H9 (cell line): ENCODE measurements at regions not wholly inside any gene's neighbourhood (a gene's known extent, or its start where the extent isn't known, plus 50 kb on each side); places are given as distances from the start of the nearest gene placed in this dataset.
A peak's percentile ranks its signal among the peaks of the same experiment; 100 is the strongest.
"Not testable (repeated sequence)": the region's sequence is repeated elsewhere in the genome, so short reads cannot be mapped to it uniquely, and the experiment has no call there.

Experiments
- DNase-seq: peaks from one replicate; pipeline ENCODE4 v3.0.0-alpha.2; 2017
- H2AFZ ChIP-seq: one replicate; pipeline ENCODE4 v1.6.1; 2013; ENCODE audit warnings: mild to moderate bottlenecking, low read length, control low read depth, moderate library complexity
- H2AK5ac ChIP-seq: 2 replicates; pipeline ENCODE4 v1.6.1; 2013; ENCODE audit warnings: low read length, control low read depth, mixed read lengths; ENCODE audit not compliant: insufficient read length
- H2BK120ac ChIP-seq: one replicate; pipeline ENCODE4 v1.6.1; 2013; ENCODE audit warnings: low read depth, mild to moderate bottlenecking, low read length, control low read depth, inconsistent platforms; ENCODE audit not compliant: poor library complexity, severe bottlenecking
- H2BK12ac ChIP-seq: 2 replicates; pipeline ENCODE4 v1.6.1; 2013; ENCODE audit warnings: low read length, control low read depth, mixed read lengths, low read depth; ENCODE audit not compliant: insufficient read length
- H2BK15ac ChIP-seq: 2 replicates; pipeline ENCODE4 v1.6.1; 2013; ENCODE audit warnings: low read depth, low read length, control low read depth
- H2BK20ac ChIP-seq: one replicate; pipeline ENCODE4 v1.6.1; 2013; ENCODE audit warnings: low read depth, mild to moderate bottlenecking, low read length, control low read depth, inconsistent platforms; ENCODE audit not compliant: poor library complexity, severe bottlenecking
- H2BK5ac ChIP-seq: 2 replicates; pipeline ENCODE4 v1.6.1; 2013; ENCODE audit warnings: low read length, control low read depth, mixed read lengths; ENCODE audit not compliant: insufficient read length
- H3K14ac ChIP-seq: 2 replicates; pipeline ENCODE4 v1.6.1; 2013; ENCODE audit warnings: low read length, control low read depth; ENCODE audit not compliant: insufficient read depth
- H3K18ac ChIP-seq: 2 replicates; pipeline ENCODE4 v1.6.1; 2013; ENCODE audit warnings: low read depth, mild to moderate bottlenecking, mixed read lengths, low read length, control low read depth; ENCODE audit not compliant: insufficient read length
- H3K23ac ChIP-seq: 2 replicates; pipeline ENCODE4 v1.6.1; 2013; ENCODE audit warnings: low read length, control low read depth, mixed read lengths, low read depth; ENCODE audit not compliant: insufficient read length
- H3K23me2 ChIP-seq: 2 replicates; pipeline ENCODE4 v1.6.1; 2013; ENCODE audit warnings: low read depth, mild to moderate bottlenecking, mixed read lengths, low read length, control low read depth; ENCODE audit not compliant: insufficient read length, poor library complexity, severe bottlenecking
- H3K27ac ChIP-seq: 2 replicates; pipeline ENCODE4 v1.5.1; 2013; ENCODE audit warnings: low read length, control low read depth, mixed read lengths, low read depth; ENCODE audit not compliant: insufficient read length
- H3K27me3 ChIP-seq: 2 replicates; pipeline ENCODE4 v1.6.1; 2013; ENCODE audit warnings: low read length, control low read depth, inconsistent platforms; ENCODE audit not compliant: insufficient read depth
- H3K4ac ChIP-seq: 2 replicates; pipeline ENCODE4 v1.6.1; 2013; ENCODE audit warnings: low read depth, mild to moderate bottlenecking, control low read depth, inconsistent platforms, low read length, moderate library complexity
- H3K4me1 ChIP-seq: 2 replicates; pipeline ENCODE4 v1.6.1; 2013; ENCODE audit warnings: low read length, control low read depth, inconsistent platforms; ENCODE audit not compliant: insufficient read depth
- H3K4me2 ChIP-seq: 2 replicates; pipeline ENCODE4 v1.6.1; 2013; ENCODE audit warnings: low read length, control low read depth, mixed read lengths; ENCODE audit not compliant: insufficient read length, insufficient read depth
- H3K56ac ChIP-seq: 2 replicates; pipeline ENCODE4 v1.6.1; 2013; ENCODE audit warnings: low read depth, mild to moderate bottlenecking, mixed read lengths, low read length, control low read depth; ENCODE audit not compliant: insufficient read length
- H3K79me1 ChIP-seq: 2 replicates; pipeline ENCODE4 v1.6.1; 2013; ENCODE audit warnings: low read depth, mild to moderate bottlenecking, moderate library complexity, low read length, control low read depth, inconsistent platforms; ENCODE audit not compliant: insufficient read depth, poor library complexity, severe bottlenecking
- H3K79me2 ChIP-seq: 2 replicates; pipeline ENCODE4 v1.6.1; 2013; ENCODE audit warnings: low read length, control low read depth, inconsistent platforms; ENCODE audit not compliant: insufficient read depth
- H3K9ac ChIP-seq: 2 replicates; pipeline ENCODE4 v1.6.1; 2013; ENCODE audit warnings: low read length, control low read depth, mixed read lengths; ENCODE audit not compliant: insufficient read length; ENCODE audit errors: extremely low read depth
- H3K9me3 ChIP-seq: one replicate; pipeline ENCODE4 v1.6.1; 2013; ENCODE audit warnings: low read depth, low read length, inconsistent platforms; ENCODE audit not compliant: control insufficient read depth
- H3T11ph ChIP-seq: one replicate; pipeline ENCODE4 v1.6.1; 2013; ENCODE audit warnings: mild to moderate bottlenecking, low read length, control low read depth, inconsistent platforms
- H4K20me1 ChIP-seq: one replicate; pipeline ENCODE4 v1.6.1; 2013; ENCODE audit not compliant: control insufficient read depth, insufficient read length, insufficient read depth
- H4K5ac ChIP-seq: 2 replicates; pipeline ENCODE4 v1.6.1; 2013; ENCODE audit warnings: low read depth, mild to moderate bottlenecking, mixed read lengths, low read length, control low read depth; ENCODE audit not compliant: insufficient read length
- H4K8ac ChIP-seq: replicated peaks from 2 replicates; pipeline ENCODE4 v1.6.1; 2013; ENCODE audit warnings: low read length, control low read depth, mixed read lengths, low read depth; ENCODE audit not compliant: insufficient read length
- H4K91ac ChIP-seq: 2 replicates; pipeline ENCODE4 v1.6.1; 2013; ENCODE audit warnings: low read depth, mild to moderate bottlenecking, moderate library complexity, mixed read lengths, low read length, control low read depth; ENCODE audit not compliant: insufficient read length
- H3K27ac Mint-ChIP-seq, 3 experiments: 2 replicates in 2 of 3; 3 replicates in 1 of 3; pipeline ENCODE4 v1.8.0; 2020 to 2021; ENCODE audit warnings: mixed read lengths in 3 of 3, mild to moderate bottlenecking in 1 of 3, moderate library complexity in 1 of 3
- H3K27me3 Mint-ChIP-seq: 2 replicates; pipeline ENCODE4 v1.8.0; 2021; ENCODE audit warnings: low read depth, mild to moderate bottlenecking, moderate library complexity, mixed read lengths
- H3K36me3 Mint-ChIP-seq, 3 experiments: 2 replicates in 2 of 3; 3 replicates in 1 of 3; pipeline ENCODE4 v1.8.0; 2020 to 2021; ENCODE audit warnings: low read depth in 3 of 3, mixed read lengths in 3 of 3; ENCODE audit not compliant: insufficient read depth in 1 of 3
- H3K4me1 Mint-ChIP-seq, 2 experiments: 2 replicates each; pipeline ENCODE4 v1.8.0; 2020; ENCODE audit warnings: mixed read lengths in 2 of 2
- H3K4me3 Mint-ChIP-seq, 2 experiments: 2 replicates in 1 of 2; 3 replicates in 1 of 2; pipeline ENCODE4 v1.8.0; 2020 to 2021; ENCODE audit warnings: mild to moderate bottlenecking in 2 of 2, mixed read lengths in 2 of 2, moderate library complexity in 1 of 2
- H3K9me3 Mint-ChIP-seq, 2 experiments: 2 replicates in 1 of 2; 3 replicates in 1 of 2; pipeline ENCODE4 v1.8.0; 2020; ENCODE audit warnings: mild to moderate bottlenecking in 2 of 2, mixed read lengths in 2 of 2, moderate library complexity in 1 of 2
- WGBS: extraction: QIAGEN DNeasy Blood & Tissue Kit; methylation state at CpG from one replicate; pipeline ENCODE4 v1.1.7; 2013; ENCODE audit warnings: missing lambda C conversion rate, low lambda C conversion rate, mixed read lengths; ENCODE audit not compliant: insufficient read length; ENCODE audit errors: extremely low coverage; 5-methylcytosine and 5-hydroxymethylcytosine counted together
- TF ChIP-seq, protein P1 (sequence below): fragments of 200-600 bp; sonication (generic); conservative IDR thresholded peaks from 3 replicates; pipeline ENCODE4 v1.8.0; 2021; ENCODE audit warnings: antibody characterized with exemption, mild to moderate bottlenecking

DNA sequence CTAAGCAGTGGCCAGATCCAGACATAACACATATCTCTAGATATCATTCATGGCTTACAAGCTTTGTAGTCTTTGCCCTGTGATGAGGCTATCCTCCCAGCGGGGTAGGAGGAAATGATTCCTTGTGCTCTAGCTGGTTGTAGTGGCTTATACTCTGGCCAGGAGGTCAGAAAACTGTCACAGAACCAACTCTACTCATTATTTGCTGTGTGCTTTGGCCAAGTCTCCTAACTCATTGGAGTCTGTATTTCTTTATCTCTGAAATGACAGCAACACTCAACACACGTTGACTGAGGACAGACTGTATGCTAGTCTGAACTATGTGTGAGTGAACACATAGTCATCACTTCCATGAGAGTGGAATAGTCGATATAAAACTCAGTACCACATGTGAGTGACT, 116.7 kb upstream of the F3 start:
- Histone ChIP-seq H3K27me3 (no peaks in the 10 kb centered on the region), H3K9ac (no peak overlapping the region), H3K4me1 (peaks cover 10% of the 10 kb centered on the region), H2BK12ac (no peak overlapping the region), H3K23ac (no peak overlapping the region), H3K4me2 (no peak overlapping the region), H3K9me3 (no peaks in the 10 kb centered on the region), H3T11ph (no peak overlapping the region), H4K91ac (no peak overlapping the region), H4K8ac (no peak overlapping the region), H4K5ac (peak overlapping the region; percentile 87), H4K20me1 (no peaks in the 10 kb centered on the region), H2BK120ac (no peak overlapping the region), H2BK5ac (peak overlapping the region; percentile 73), H2BK15ac (no peak overlapping the region), H2BK20ac (no peak overlapping the region), H3K79me1 (no peaks in the 10 kb centered on the region), H2AK5ac (peak overlapping the region; percentile 9), H3K14ac (peak overlapping the region; percentile 53; the same call in 1 of the 2 replicates), H3K18ac (peak overlapping the region; percentile 81), H3K56ac (no peak overlapping the region), H3K23me2 (no peaks in the 10 kb centered on the region), H2AFZ (no peak overlapping the region), H3K27ac (peak overlapping the region; percentile 64), H3K4ac (no peak overlapping the region), H3K79me2 (no peaks in the 10 kb centered on the region)
- H3K27me3 Mint-ChIP-seq, result no peaks in the 10 kb centered on the region
- TF ChIP-seq, protein P1, sequence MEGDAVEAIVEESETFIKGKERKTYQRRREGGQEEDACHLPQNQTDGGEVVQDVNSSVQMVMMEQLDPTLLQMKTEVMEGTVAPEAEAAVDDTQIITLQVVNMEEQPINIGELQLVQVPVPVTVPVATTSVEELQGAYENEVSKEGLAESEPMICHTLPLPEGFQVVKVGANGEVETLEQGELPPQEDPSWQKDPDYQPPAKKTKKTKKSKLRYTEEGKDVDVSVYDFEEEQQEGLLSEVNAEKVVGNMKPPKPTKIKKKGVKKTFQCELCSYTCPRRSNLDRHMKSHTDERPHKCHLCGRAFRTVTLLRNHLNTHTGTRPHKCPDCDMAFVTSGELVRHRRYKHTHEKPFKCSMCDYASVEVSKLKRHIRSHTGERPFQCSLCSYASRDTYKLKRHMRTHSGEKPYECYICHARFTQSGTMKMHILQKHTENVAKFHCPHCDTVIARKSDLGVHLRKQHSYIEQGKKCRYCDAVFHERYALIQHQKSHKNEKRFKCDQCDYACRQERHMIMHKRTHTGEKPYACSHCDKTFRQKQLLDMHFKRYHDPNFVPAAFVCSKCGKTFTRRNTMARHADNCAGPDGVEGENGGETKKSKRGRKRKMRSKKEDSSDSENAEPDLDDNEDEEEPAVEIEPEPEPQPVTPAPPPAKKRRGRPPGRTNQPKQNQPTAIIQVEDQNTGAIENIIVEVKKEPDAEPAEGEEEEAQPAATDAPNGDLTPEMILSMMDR, result no peak
- H3K4me3 Mint-ChIP-seq, result no peak overlapping the region
- no CpG with 5 or more reads among the region's 3 CpGs for WGBS
- H3K9me3 Mint-ChIP-seq, result no peaks in the 10 kb centered on the region
- DNase-seq, result no peak
- H3K4me1 Mint-ChIP-seq, result peaks cover 66% of the 10 kb centered on the region in 2 experiments
- H3K27ac Mint-ChIP-seq, result peak overlapping the region; percentile 82 to 98 (median 98)
- peaks cover 0 to 9% (median 2%) of the 10 kb centered on the region in 3 experiments; a peak in 3 of 7 replicates for H3K36me3 Mint-ChIP-seq

DNA sequence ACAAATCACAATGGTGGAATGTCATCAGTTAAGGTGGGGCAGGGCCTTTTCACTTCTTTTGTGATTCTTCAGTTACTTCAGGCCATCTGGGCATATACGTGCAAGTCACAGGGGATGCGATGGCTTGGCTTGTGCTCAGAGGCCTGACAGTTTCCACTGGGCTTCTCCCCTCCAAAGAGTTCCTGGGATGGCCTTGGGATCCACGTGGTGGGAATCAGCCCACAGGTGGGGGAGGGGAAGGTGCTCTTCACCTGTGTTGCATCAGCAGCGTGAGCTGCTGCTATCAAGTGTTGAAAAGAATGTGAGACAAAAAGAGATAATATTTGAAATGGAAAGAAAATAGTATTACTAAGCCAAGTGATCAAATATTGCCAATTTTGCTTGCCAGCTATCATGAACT, 116.2 kb upstream of the F3 start:
- Histone ChIP-seq H2AK5ac (peak overlapping the region; percentile 9), H4K5ac (peak overlapping the region; percentile 87), H3K27ac (peak overlapping the region; percentile 64), H3K18ac (peak overlapping the region; percentile 81)
- peak; percentile 71 for DNase-seq
- not testable (repeated sequence) for H2AFZ ChIP-seq, H4K8ac ChIP-seq, H2BK20ac ChIP-seq, H3K23ac ChIP-seq, H3K4me1 ChIP-seq, H3K4me2 ChIP-seq, H3K4ac ChIP-seq, H3K36me3 Mint-ChIP-seq, H3K27me3 ChIP-seq, H3K9me3 ChIP-seq, H3K14ac ChIP-seq, H2BK5ac ChIP-seq, H3K79me1 ChIP-seq, H3K27me3 Mint-ChIP-seq, H3K9ac ChIP-seq, H4K91ac ChIP-seq, H3K23me2 ChIP-seq, H2BK15ac ChIP-seq, H2BK120ac ChIP-seq, H3K9me3 Mint-ChIP-seq, H2BK12ac ChIP-seq, H3K79me2 ChIP-seq, H3T11ph ChIP-seq, H4K20me1 ChIP-seq, H3K56ac ChIP-seq
- Mint-ChIP-seq H3K27ac (peak overlapping the region; percentile 82 to 98 (median 98)), H3K4me3 (peak overlapping the region in 1 of 2 experiments; percentile 60; a peak in 2 of 5 replicates), H3K4me1 (peaks cover 62 to 63% of the 10 kb centered on the region in 2 experiments)
- no CpG with 5 or more reads among the region's 4 CpGs for WGBS
